H9 (cell line): ENCODE measurements at regions not wholly inside any gene's neighbourhood (a gene's known extent, or its start where the extent isn't known, plus 50 kb on each side); places are given as distances from the start of the nearest gene placed in this dataset.

Experiments
- DNase-seq: peaks from one replicate; pipeline ENCODE4 v3.0.0-alpha.2; 2017
- H2AFZ ChIP-seq: one replicate; pipeline ENCODE4 v1.6.1; 2013; ENCODE audit warnings: mild to moderate bottlenecking, low read length, control low read depth, moderate library complexity
- H2AK5ac ChIP-seq: 2 replicates; pipeline ENCODE4 v1.6.1; 2013; ENCODE audit warnings: low read length, control low read depth, mixed read lengths; ENCODE audit not compliant: insufficient read length
- H2BK120ac ChIP-seq: one replicate; pipeline ENCODE4 v1.6.1; 2013; ENCODE audit warnings: low read depth, mild to moderate bottlenecking, low read length, control low read depth, inconsistent platforms; ENCODE audit not compliant: poor library complexity, severe bottlenecking
- H2BK12ac ChIP-seq: 2 replicates; pipeline ENCODE4 v1.6.1; 2013; ENCODE audit warnings: low read length, control low read depth, mixed read lengths, low read depth; ENCODE audit not compliant: insufficient read length
- H2BK15ac ChIP-seq: 2 replicates; pipeline ENCODE4 v1.6.1; 2013; ENCODE audit warnings: low read depth, low read length, control low read depth
- H2BK20ac ChIP-seq: one replicate; pipeline ENCODE4 v1.6.1; 2013; ENCODE audit warnings: low read depth, mild to moderate bottlenecking, low read length, control low read depth, inconsistent platforms; ENCODE audit not compliant: poor library complexity, severe bottlenecking
- H2BK5ac ChIP-seq: 2 replicates; pipeline ENCODE4 v1.6.1; 2013; ENCODE audit warnings: low read length, control low read depth, mixed read lengths; ENCODE audit not compliant: insufficient read length
- H3K14ac ChIP-seq: 2 replicates; pipeline ENCODE4 v1.6.1; 2013; ENCODE audit warnings: low read length, control low read depth; ENCODE audit not compliant: insufficient read depth
- H3K18ac ChIP-seq: 2 replicates; pipeline ENCODE4 v1.6.1; 2013; ENCODE audit warnings: low read depth, mild to moderate bottlenecking, mixed read lengths, low read length, control low read depth; ENCODE audit not compliant: insufficient read length
- H3K23ac ChIP-seq: 2 replicates; pipeline ENCODE4 v1.6.1; 2013; ENCODE audit warnings: low read length, control low read depth, mixed read lengths, low read depth; ENCODE audit not compliant: insufficient read length
- H3K23me2 ChIP-seq: 2 replicates; pipeline ENCODE4 v1.6.1; 2013; ENCODE audit warnings: low read depth, mild to moderate bottlenecking, mixed read lengths, low read length, control low read depth; ENCODE audit not compliant: insufficient read length, poor library complexity, severe bottlenecking
- H3K27ac ChIP-seq: 2 replicates; pipeline ENCODE4 v1.5.1; 2013; ENCODE audit warnings: low read length, control low read depth, mixed read lengths, low read depth; ENCODE audit not compliant: insufficient read length
- H3K27me3 ChIP-seq: 2 replicates; pipeline ENCODE4 v1.6.1; 2013; ENCODE audit warnings: low read length, control low read depth, inconsistent platforms; ENCODE audit not compliant: insufficient read depth
- H3K4ac ChIP-seq: 2 replicates; pipeline ENCODE4 v1.6.1; 2013; ENCODE audit warnings: low read depth, mild to moderate bottlenecking, control low read depth, inconsistent platforms, low read length, moderate library complexity
- H3K4me1 ChIP-seq: 2 replicates; pipeline ENCODE4 v1.6.1; 2013; ENCODE audit warnings: low read length, control low read depth, inconsistent platforms; ENCODE audit not compliant: insufficient read depth
- H3K4me2 ChIP-seq: 2 replicates; pipeline ENCODE4 v1.6.1; 2013; ENCODE audit warnings: low read length, control low read depth, mixed read lengths; ENCODE audit not compliant: insufficient read length, insufficient read depth
- H3K56ac ChIP-seq: 2 replicates; pipeline ENCODE4 v1.6.1; 2013; ENCODE audit warnings: low read depth, mild to moderate bottlenecking, mixed read lengths, low read length, control low read depth; ENCODE audit not compliant: insufficient read length
- H3K79me1 ChIP-seq: 2 replicates; pipeline ENCODE4 v1.6.1; 2013; ENCODE audit warnings: low read depth, mild to moderate bottlenecking, moderate library complexity, low read length, control low read depth, inconsistent platforms; ENCODE audit not compliant: insufficient read depth, poor library complexity, severe bottlenecking
- H3K79me2 ChIP-seq: 2 replicates; pipeline ENCODE4 v1.6.1; 2013; ENCODE audit warnings: low read length, control low read depth, inconsistent platforms; ENCODE audit not compliant: insufficient read depth
- H3K9ac ChIP-seq: 2 replicates; pipeline ENCODE4 v1.6.1; 2013; ENCODE audit warnings: low read length, control low read depth, mixed read lengths; ENCODE audit not compliant: insufficient read length; ENCODE audit errors: extremely low read depth
- H3K9me3 ChIP-seq: one replicate; pipeline ENCODE4 v1.6.1; 2013; ENCODE audit warnings: low read depth, low read length, inconsistent platforms; ENCODE audit not compliant: control insufficient read depth
- H3T11ph ChIP-seq: one replicate; pipeline ENCODE4 v1.6.1; 2013; ENCODE audit warnings: mild to moderate bottlenecking, low read length, control low read depth, inconsistent platforms
- H4K20me1 ChIP-seq: one replicate; pipeline ENCODE4 v1.6.1; 2013; ENCODE audit not compliant: control insufficient read depth, insufficient read length, insufficient read depth
- H4K5ac ChIP-seq: 2 replicates; pipeline ENCODE4 v1.6.1; 2013; ENCODE audit warnings: low read depth, mild to moderate bottlenecking, mixed read lengths, low read length, control low read depth; ENCODE audit not compliant: insufficient read length
- H4K8ac ChIP-seq: replicated peaks from 2 replicates; pipeline ENCODE4 v1.6.1; 2013; ENCODE audit warnings: low read length, control low read depth, mixed read lengths, low read depth; ENCODE audit not compliant: insufficient read length
- H4K91ac ChIP-seq: 2 replicates; pipeline ENCODE4 v1.6.1; 2013; ENCODE audit warnings: low read depth, mild to moderate bottlenecking, moderate library complexity, mixed read lengths, low read length, control low read depth; ENCODE audit not compliant: insufficient read length
- H3K27ac Mint-ChIP-seq, 3 experiments: 2 replicates in 2 of 3; 3 replicates in 1 of 3; pipeline ENCODE4 v1.8.0; 2020 to 2021; ENCODE audit warnings: mixed read lengths in 3 of 3, mild to moderate bottlenecking in 1 of 3, moderate library complexity in 1 of 3
- H3K27me3 Mint-ChIP-seq: 2 replicates; pipeline ENCODE4 v1.8.0; 2021; ENCODE audit warnings: low read depth, mild to moderate bottlenecking, moderate library complexity, mixed read lengths
- H3K36me3 Mint-ChIP-seq, 3 experiments: 2 replicates in 2 of 3; 3 replicates in 1 of 3; pipeline ENCODE4 v1.8.0; 2020 to 2021; ENCODE audit warnings: low read depth in 3 of 3, mixed read lengths in 3 of 3; ENCODE audit not compliant: insufficient read depth in 1 of 3
- H3K4me1 Mint-ChIP-seq, 2 experiments: 2 replicates each; pipeline ENCODE4 v1.8.0; 2020; ENCODE audit warnings: mixed read lengths in 2 of 2
- H3K4me3 Mint-ChIP-seq, 2 experiments: 2 replicates in 1 of 2; 3 replicates in 1 of 2; pipeline ENCODE4 v1.8.0; 2020 to 2021; ENCODE audit warnings: mild to moderate bottlenecking in 2 of 2, mixed read lengths in 2 of 2, moderate library complexity in 1 of 2
- H3K9me3 Mint-ChIP-seq, 2 experiments: 2 replicates in 1 of 2; 3 replicates in 1 of 2; pipeline ENCODE4 v1.8.0; 2020; ENCODE audit warnings: mild to moderate bottlenecking in 2 of 2, mixed read lengths in 2 of 2, moderate library complexity in 1 of 2
- CTCF ChIP-seq: fragments of 200-600 bp; sonication (generic); conservative IDR thresholded peaks from 3 replicates; pipeline ENCODE4 v1.8.0; 2021; ENCODE audit warnings: antibody characterized with exemption, mild to moderate bottlenecking
- WGBS: extraction: QIAGEN DNeasy Blood & Tissue Kit; methylation state at CpG from one replicate; pipeline ENCODE4 v1.1.7; 2013; ENCODE audit warnings: missing lambda C conversion rate, low lambda C conversion rate, mixed read lengths; ENCODE audit not compliant: insufficient read length; ENCODE audit errors: extremely low coverage; 5-methylcytosine and 5-hydroxymethylcytosine counted together

GRCh38 chr17:71380535-71380934, 740.3 kb upstream of the SOX9 start:
- Histone ChIP-seq H3K4ac (no peak overlapping the region), H2BK12ac (no peak overlapping the region), H4K91ac (no peak overlapping the region), H3K23ac (no peak overlapping the region), H2BK15ac (no peak overlapping the region), H2AFZ (no peak overlapping the region), H3K18ac (no peak overlapping the region), H3K23me2 (no peaks in the 10 kb centered on the region), H3K56ac (no peak overlapping the region), H3K79me1 (no peaks in the 10 kb centered on the region), H2BK20ac (no peak overlapping the region), H3K14ac (no peak overlapping the region), H3T11ph (no peak overlapping the region), H3K79me2 (no peaks in the 10 kb centered on the region), H4K5ac (no peak overlapping the region), H3K4me2 (no peak overlapping the region), H2AK5ac (no peak overlapping the region), H3K27ac (no peak overlapping the region), H3K9me3 (no peaks in the 10 kb centered on the region), H2BK120ac (no peak overlapping the region), H3K4me1 (no peaks in the 10 kb centered on the region), H4K20me1 (no peaks in the 10 kb centered on the region), H4K8ac (no peak overlapping the region), H3K9ac (no peak overlapping the region), H3K27me3 (no peaks in the 10 kb centered on the region), H2BK5ac (no peak overlapping the region)
- no peak for DNase-seq
- no peak for TF ChIP-seq CTCF
- Mint-ChIP-seq H3K27ac (no peak overlapping the region), H3K9me3 (no peaks in the 10 kb centered on the region; a peak in 2 of 5 replicates), H3K27me3 (no peaks in the 10 kb centered on the region), H3K36me3 (no peaks in the 10 kb centered on the region), H3K4me1 (no peaks in the 10 kb centered on the region), H3K4me3 (no peak overlapping the region)
- no CpG with 5 or more reads among the region's 3 CpGs for WGBS
